HK-2 (cell line): ENCODE measurements at regions not wholly inside any gene's neighbourhood (a gene's known extent, or its start where the extent isn't known, plus 50 kb on each side); places are given as distances from the start of the nearest gene placed in this dataset.

Experiments
- DNase-seq: peaks from one replicate; pipeline ENCODE4 v3.0.0-alpha.2; 2018; ENCODE audit not compliant: unreplicated experiment

GRCh38 chr1:232519186-232519585 lies 110.7 kb downstream of the SIPA1L2 start:
- DNase-seq: no peak

GRCh38 chr1:232518349-232518748 lies 111.6 kb downstream of the SIPA1L2 start:
- DNase-seq: no peak

- no peak for DNase-seq
Observed at GRCh38 chr1:232517204-232517603, 112.7 kb downstream of the SIPA1L2 start.

GRCh38 chr1:232515706-232516105 lies 114.2 kb downstream of the SIPA1L2 start:
- DNase-seq: no peak

GRCh38 chr1:232512712-232513111 lies 117.2 kb downstream of the SIPA1L2 start:
- DNase-seq: no peak

DNA sequence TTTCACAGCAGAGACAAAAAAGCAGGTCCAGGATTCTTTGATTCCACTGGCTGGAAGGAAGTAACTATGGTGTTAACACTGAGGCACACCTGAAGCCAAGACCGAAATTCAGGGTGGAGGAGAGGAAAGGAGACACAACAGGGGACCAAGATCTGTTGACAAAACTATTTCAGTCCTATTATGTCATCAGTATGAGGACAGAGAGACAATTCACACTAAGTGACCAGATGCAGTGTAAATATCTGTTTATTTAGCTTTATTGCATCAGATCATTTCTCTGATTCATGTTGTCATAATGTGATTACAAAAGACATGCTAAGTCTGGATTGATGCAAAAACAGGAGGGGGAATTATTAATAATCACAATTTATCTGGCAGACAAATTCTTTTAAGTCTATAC lies 118.8 kb downstream of the SIPA1L2 start:
- no peak for DNase-seq

- DNase-seq: no peak
Observed at GRCh38 chr1:232510367-232511110, 119.4 kb downstream of the SIPA1L2 start.

DNA sequence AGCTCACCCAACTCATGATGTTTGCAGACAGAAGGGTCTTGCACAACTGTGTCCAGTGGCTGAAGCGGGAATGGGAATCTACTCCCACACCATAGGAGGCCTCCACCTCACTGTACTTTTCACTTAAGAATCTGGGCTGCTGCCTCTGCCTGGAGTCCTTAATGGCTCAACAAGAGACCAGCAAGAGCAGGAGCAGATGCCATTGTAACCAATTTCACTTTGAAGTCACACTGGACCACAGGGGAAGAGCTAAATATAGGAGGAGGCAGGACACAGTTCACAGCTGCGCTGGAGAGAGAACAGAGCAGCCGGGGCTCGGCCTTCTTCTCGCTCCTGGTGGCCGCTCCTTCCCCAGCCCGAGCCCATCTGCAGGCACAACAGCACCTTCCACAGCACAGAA lies 120.4 kb downstream of the SIPA1L2 start:
- no peak for DNase-seq

DNA sequence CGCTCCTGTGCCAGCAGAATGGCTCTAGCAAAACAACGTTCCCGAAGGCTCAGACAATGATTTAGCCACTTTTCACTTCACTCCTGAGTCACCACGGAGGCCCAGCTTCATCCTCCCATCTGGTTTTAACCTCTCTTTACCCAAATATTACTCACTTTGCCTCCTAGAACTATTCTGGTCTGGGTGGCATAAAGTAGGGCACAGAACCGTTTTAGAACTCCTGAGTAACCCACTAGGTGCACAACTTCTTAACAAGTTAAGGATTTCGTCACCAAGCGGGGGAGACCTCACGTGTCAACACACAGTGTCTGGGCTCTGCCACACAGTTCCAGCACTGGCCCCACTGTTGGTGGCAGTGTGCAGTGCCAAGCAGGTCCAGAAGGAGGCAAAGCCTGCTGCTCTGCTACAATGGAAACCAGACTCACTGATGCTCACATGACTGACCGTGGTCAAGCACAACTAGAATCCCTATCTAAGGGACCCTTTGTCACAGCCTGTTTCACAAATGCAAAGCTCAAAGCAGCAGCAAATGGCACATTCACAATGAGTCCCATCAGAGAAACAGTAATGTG lies 121.7 kb downstream of the SIPA1L2 start:
- no peak for DNase-seq

- no peak for DNase-seq
Observed at GRCh38 chr1:232507571-232507970, 122.4 kb downstream of the SIPA1L2 start.

GRCh38 chr1:232505884-232506283 lies 124.0 kb downstream of the SIPA1L2 start:
- DNase-seq: no peak

DNA sequence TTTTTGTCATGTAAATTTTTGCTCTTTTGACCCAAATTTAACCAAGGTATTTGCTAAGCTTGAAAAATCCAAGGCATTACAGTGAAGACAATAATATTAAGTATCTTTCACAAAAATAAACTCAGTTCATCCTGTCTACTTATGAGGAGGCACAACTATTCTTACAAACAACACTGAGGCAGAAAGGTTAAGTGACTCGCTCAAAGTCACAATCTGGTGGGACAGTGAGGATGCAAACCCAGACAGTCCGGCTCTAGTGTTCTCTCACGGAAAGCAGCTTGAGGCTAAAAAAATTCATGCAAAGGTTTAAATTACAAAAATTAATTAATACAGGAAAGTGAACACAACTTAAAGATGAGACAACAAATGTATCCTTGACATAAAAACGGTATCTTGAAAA lies 125.3 kb downstream of the SIPA1L2 start:
- no peak for DNase-seq

- no peak for DNase-seq
Observed at GRCh38 chr1:232503497-232503896, 126.4 kb downstream of the SIPA1L2 start.

DNA sequence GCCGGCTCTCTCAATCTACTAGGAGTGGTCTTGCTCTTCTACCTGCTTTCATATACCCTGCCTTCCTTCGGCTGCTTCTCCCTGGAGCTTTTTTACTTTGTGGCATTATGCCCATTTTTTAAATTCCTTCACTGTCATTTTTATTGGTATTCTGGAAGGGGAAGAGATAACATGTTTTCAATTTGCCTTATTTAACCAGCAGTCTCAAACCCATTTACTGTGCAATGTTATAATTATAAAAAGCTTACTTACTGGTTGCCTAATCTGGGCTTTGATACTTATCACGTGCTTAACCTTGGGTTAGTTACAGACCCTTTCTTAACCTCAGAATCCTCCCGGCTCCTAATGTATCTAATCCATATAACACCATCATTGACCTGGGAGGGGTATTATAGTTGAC lies 128.1 kb downstream of the SIPA1L2 start:
- DNase-seq: no peak

GRCh38 chr1:232499188-232499587 lies 130.7 kb downstream of the SIPA1L2 start:
- DNase-seq: no peak

- no peak for DNase-seq
Observed at GRCh38 chr1:232493869-232494268, 136.1 kb downstream of the SIPA1L2 start.

DNA sequence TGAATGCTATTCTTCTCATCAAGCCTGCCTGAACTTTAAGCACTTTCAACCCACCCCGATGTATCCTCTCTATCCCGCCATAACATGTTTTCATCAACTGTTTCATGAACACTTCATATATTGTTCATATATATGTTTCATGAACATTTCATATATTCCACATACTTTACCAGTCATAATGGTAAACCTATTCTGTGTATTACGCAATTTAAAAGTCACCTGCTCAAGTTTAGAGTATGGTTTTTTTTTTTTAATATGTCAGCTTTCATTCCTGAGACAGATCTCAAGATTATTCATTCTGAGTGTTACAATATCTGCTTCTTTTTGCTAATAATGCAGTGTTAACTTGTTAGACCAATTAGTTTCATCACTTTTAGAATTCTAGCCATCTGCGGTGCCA lies 140.7 kb downstream of the SIPA1L2 start:
- DNase-seq: no peak

GRCh38 chr1:232487236-232487635 lies 142.7 kb downstream of the SIPA1L2 start:
- DNase-seq: no peak

GRCh38 chr1:232486454-232487207 lies 143.3 kb downstream of the SIPA1L2 start:
- DNase-seq: no peak

DNA sequence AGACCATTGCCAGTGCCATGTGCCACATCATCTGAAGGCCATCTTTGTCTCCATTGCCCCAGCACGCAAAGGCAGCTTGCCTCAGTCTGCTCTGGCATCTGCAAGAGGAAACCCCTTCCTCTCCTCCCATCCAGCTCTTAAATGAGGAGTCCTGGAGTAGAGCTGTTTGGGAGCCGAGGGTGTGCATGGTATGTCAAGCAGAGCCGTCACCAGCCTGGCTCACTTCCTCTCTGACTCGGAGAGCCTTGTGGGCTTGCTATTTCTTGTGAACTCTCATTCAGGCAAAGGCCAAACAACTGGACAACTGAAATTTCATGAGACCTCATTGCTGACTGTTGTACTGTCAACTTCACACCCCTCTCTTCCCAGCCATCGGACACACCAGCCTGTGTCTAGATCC lies 143.9 kb downstream of the SIPA1L2 start:
- DNase-seq: peak; percentile 18

DNA sequence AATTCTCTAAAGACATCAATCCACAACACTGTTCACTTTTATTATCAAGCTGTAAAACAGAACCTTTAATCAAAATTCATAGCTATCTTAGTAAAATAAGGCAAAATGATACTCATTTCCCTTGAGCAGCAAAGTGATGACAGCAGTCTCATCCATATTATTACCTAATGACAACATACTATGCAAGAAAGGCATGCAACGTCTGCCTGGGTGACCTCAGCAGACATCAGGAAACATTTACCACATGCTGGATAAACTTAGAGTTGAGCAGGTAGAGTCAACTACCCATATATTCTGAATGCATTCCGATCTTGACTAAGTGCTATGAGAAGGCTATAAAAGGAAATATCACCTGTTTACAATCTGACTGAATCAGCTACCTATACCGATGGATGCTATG lies 145.1 kb downstream of the SIPA1L2 start:
- no peak for DNase-seq

GRCh38 chr1:232483826-232484225 lies 146.1 kb downstream of the SIPA1L2 start:
- no peak for DNase-seq

GRCh38 chr1:232481091-232481490 lies 148.8 kb downstream of the SIPA1L2 start:
- no peak for DNase-seq
